MCF 10A (cell line): ENCODE measurements at regions not wholly inside any gene's neighbourhood (a gene's known extent, or its start where the extent isn't known, plus 50 kb on each side); places are given as distances from the start of the nearest gene placed in this dataset.
"Not testable (repeated sequence)": the region's sequence is repeated elsewhere in the genome, so short reads cannot be mapped to it uniquely, and the experiment has no call there.

ENCODE experiments used
- BruUV-seq: library from RNA; stranded (reverse); fragments of 400-500 nt; replicated peaks from 2 replicates; lab custom pipeline; 2021; lab: Mats Ljungman, UMichigan
- CTCF ChIA-PET: fragments of 300-600 bp; sonication (Branson Sonifier 250); formaldehyde crosslinking; extraction: SDS; loops from one replicate; lab custom pipeline; 2021; ENCODE audit warnings: antibody characterized with exemption, inconsistent platforms; lab: Yijun Ruan, JAX
- POLR2A ChIA-PET: fragments of 300-600, 350-650 bp; sonication (Branson Sonifier 250); formaldehyde crosslinking; extraction: SDS; loops from one replicate; lab custom pipeline; 2020; ENCODE audit warnings: antibody characterized with exemption, inconsistent platforms; lab: Yijun Ruan, JAX
- DNase-seq: peaks from one replicate; pipeline ENCODE4 v3.0.0-alpha.2; 2018; ENCODE audit not compliant: unreplicated experiment
- H3K27ac Mint-ChIP-seq: one replicate; pipeline ENCODE4 v1.8.0; 2022; ENCODE audit warnings: mild to moderate bottlenecking, low read depth, mixed read lengths; ENCODE audit not compliant: unreplicated experiment
- H3K27me3 Mint-ChIP-seq: one replicate; pipeline ENCODE4 v1.8.0; 2022; ENCODE audit warnings: mixed read lengths; ENCODE audit not compliant: insufficient read depth, unreplicated experiment
- H3K36me3 Mint-ChIP-seq: one replicate; pipeline ENCODE4 v1.8.0; 2022; ENCODE audit warnings: mild to moderate bottlenecking, moderate library complexity, mixed read lengths; ENCODE audit not compliant: insufficient read depth, unreplicated experiment
- H3K4me1 Mint-ChIP-seq: one replicate; pipeline ENCODE4 v1.8.0; 2022; ENCODE audit warnings: mixed read lengths; ENCODE audit not compliant: insufficient read depth, unreplicated experiment
- H3K4me3 Mint-ChIP-seq: one replicate; pipeline ENCODE4 v1.8.0; 2022; ENCODE audit warnings: mild to moderate bottlenecking, moderate library complexity, mixed read lengths; ENCODE audit not compliant: unreplicated experiment
- H3K9me3 Mint-ChIP-seq: one replicate; pipeline ENCODE4 v1.8.0; 2022; ENCODE audit warnings: mixed read lengths; ENCODE audit not compliant: unreplicated experiment
- CTCF ChIP-seq: fragments of 200-600 bp; IDR thresholded peaks from one replicate; pipeline ENCODE4 v1.8.0; 2022; ENCODE audit warnings: antibody characterized with exemption, mild to moderate bottlenecking; ENCODE audit not compliant: unreplicated experiment
- intact Hi-C: fragments of 100-400 bp; cut with micrococcal nuclease; formaldehyde crosslinking; loops from 2 replicates; pipeline ENCODE4 v1.14.1; 2022

- intact Hi-C loops = no loop called here
- H3K4me3 Mint-ChIP-seq = no peak overlapping the region
- no peak for DNase-seq
- BruUV-seq = no TSS peak
- POLR2A ChIA-PET = no interaction called here
- no peaks in the 10 kb centered on the region for H3K4me1 Mint-ChIP-seq
- H3K36me3 Mint-ChIP-seq = no peaks in the 10 kb centered on the region
- no peak overlapping the region for H3K27ac Mint-ChIP-seq
- H3K9me3 Mint-ChIP-seq = no peaks in the 10 kb centered on the region
- CTCF ChIA-PET = no interaction called here
- no peaks in the 10 kb centered on the region for H3K27me3 Mint-ChIP-seq
- TF ChIP-seq CTCF = no peak
Measured at GRCh38 chr6:68094070-68094469, 541.0 kb upstream of the ADGRB3 start.

DNA sequence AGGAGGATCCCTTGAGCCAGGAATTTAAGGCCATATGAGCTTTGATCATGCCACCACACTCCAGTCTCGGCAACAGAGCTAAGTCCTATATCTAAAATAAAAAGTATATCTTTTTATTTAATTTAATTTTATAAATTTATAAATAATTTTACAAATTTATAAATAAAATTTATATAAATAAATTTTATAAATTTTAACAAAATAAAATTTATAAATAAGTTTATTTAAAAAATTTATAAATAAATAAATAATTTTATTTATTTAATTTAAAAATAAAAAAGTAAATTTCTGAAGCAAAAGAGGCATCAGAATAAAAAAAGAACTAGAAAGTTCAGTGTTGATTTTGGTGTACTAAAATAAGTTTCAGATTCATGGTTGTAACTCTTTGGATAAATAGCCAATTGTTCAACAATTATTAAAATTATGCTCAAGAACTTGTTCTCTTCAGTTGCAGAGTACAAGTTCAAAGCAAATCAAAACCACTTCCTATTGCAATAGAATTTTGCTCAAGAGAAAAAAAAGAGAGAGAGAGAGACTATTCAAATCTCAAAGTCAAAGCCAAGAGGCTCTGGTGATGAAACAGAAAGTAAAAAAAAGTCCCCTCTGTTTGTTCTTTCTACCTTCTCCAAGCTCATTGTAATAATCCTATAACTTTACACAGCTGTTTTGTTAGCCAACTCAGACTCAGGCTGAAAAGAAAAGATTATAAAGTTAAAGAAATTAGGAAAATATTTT lies 547.5 kb upstream of the ADGRB3 start:
- H3K27me3 Mint-ChIP-seq = no peaks in the 10 kb centered on the region

DNA sequence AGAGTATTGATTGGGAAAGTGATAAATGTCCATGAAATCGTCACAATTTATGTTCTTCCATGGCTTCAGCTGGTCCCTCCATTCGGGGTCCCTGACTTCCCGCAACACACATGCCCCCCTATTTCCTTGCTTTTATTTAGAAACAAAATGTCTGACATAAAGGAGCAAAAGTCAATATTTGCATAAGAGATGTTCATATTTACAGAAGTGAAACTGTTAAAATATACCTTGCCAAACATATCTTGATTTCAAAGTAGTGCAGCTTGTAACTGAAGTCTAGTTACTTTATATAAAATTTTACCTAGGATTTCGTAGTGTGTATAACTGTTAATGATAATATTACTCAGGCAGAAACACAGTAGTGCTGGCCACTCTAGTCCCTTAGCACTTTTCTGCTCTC lies 548.9 kb upstream of the ADGRB3 start:
- no TSS peak for BruUV-seq
- peaks cover 6% of the 10 kb centered on the region for H3K36me3 Mint-ChIP-seq
- intact Hi-C loops = no loop called here

More for the DNA sequence above, 547.5 kb upstream of the ADGRB3 start:
- Mint-ChIP-seq H3K9me3 (no peaks in the 10 kb centered on the region), H3K4me1 (peaks cover 6% of the 10 kb centered on the region), H3K4me3 (peak overlapping the region; percentile 14), H3K27ac (no peak overlapping the region), H3K36me3 (no peaks in the 10 kb centered on the region)
- peak; percentile 1 for DNase-seq
- POLR2A ChIA-PET = interaction anchor here (0.7 kb wide), 1 partner anchor 35 kb away, joined by 3 read pairs; no protein-coding TSS in a partner anchor
- BruUV-seq = no TSS peak
- CTCF ChIA-PET = no interaction called here
- TF ChIP-seq CTCF = no peak
- intact Hi-C loops = no loop called here

DNA sequence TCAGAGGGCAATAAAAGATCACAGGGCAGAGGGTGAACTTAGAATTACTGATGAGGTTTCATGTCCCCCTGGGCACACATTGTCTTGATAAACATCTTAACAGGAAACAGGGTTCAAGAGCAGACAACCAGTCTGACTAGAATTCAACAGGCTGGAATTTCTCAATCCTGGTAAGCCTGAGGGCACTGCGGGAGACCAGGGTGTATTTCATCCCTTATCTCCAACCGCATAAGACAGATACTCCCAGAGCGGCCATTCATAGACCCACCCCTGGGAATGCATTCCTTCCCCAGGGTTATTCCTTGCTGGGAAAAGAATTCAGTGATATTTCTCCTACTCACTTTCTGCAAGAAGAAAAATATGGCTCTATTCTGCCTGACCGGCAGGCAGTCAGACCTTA lies 549.5 kb upstream of the ADGRB3 start:
- DNase-seq, H3K36me3 Mint-ChIP-seq, H3K4me3 Mint-ChIP-seq, H3K4me1 Mint-ChIP-seq, H3K9me3 Mint-ChIP-seq, H3K27me3 Mint-ChIP-seq, POLR2A ChIA-PET, intact Hi-C loops, CTCF ChIA-PET, BruUV-seq, H3K27ac Mint-ChIP-seq: not testable (repeated sequence)

More for the DNA sequence above, 548.9 kb upstream of the ADGRB3 start:
- no peak for TF ChIP-seq CTCF
- CTCF ChIA-PET = no interaction called here
- Mint-ChIP-seq H3K4me3 (no peak overlapping the region), H3K4me1 (peaks cover 6% of the 10 kb centered on the region), H3K27ac (no peak overlapping the region), H3K27me3 (no peaks in the 10 kb centered on the region), H3K9me3 (no peaks in the 10 kb centered on the region)
- no peak for DNase-seq
- POLR2A ChIA-PET = no interaction called here
